Neural cell (in vitro differentiated cells): ENCODE measurements at regions not wholly inside any gene's neighbourhood (a gene's known extent, or its start where the extent isn't known, plus 50 kb on each side); places are given as distances from the start of the nearest gene placed in this dataset.

ENCODE experiments used
- H2AFZ ChIP-seq: fragments of 200-600, 300-800 bp; sonication (generic), shearing (Covaris generic); 2 replicates; pipeline ENCODE4 v1.6.0; 2014; ENCODE audit warnings: low read depth, mild to moderate bottlenecking, antibody characterized with exemption, low read length, moderate library complexity
- H3F3A ChIP-seq: fragments of 200-600 bp; shearing (Covaris generic); 2 replicates; pipeline ENCODE4 v1.6.1; 2016; ENCODE audit warnings: mild to moderate bottlenecking, moderate library complexity, mixed read lengths, antibody characterized with exemption, low read length; ENCODE audit not compliant: insufficient read depth, poor library complexity, severe bottlenecking
- H3K27ac ChIP-seq: fragments of 200-600, 300-800 bp; sonication (generic), shearing (Covaris generic); 2 replicates; pipeline ENCODE4 v1.5.1; 2014; ENCODE audit warnings: mild to moderate bottlenecking, low read length, moderate library complexity
- H3K27me3 ChIP-seq: fragments of 300-800, 200-600 bp; sonication (generic), shearing (Covaris generic); 2 replicates; pipeline ENCODE4 v1.6.0; 2014; ENCODE audit warnings: mild to moderate bottlenecking, low read depth, low read length, moderate library complexity; ENCODE audit not compliant: insufficient read depth
- H3K36me3 ChIP-seq: fragments of 300-800, 200-600 bp; sonication (generic), shearing (Covaris generic); 2 replicates; pipeline ENCODE4 v1.5.1; 2014; ENCODE audit warnings: mild to moderate bottlenecking, antibody characterized with exemption, low read length, moderate library complexity; ENCODE audit not compliant: insufficient read depth
- H3K4me2 ChIP-seq: fragments of 300-800, 200-600 bp; sonication (generic), shearing (Covaris generic); 2 replicates; pipeline ENCODE4 v1.6.0; 2014; ENCODE audit warnings: mild to moderate bottlenecking, low read length
- H3K4me3 ChIP-seq: fragments of 300-800, 200-600 bp; sonication (generic), shearing (Covaris generic); 2 replicates; pipeline ENCODE4 v1.5.1; 2014; ENCODE audit warnings: mild to moderate bottlenecking, low read length, moderate library complexity
- H3K79me2 ChIP-seq: fragments of 200-600 bp; shearing (Covaris generic); replicated peaks from 2 replicates; pipeline ENCODE4 v1.6.0; 2014; ENCODE audit warnings: mild to moderate bottlenecking, low read length, moderate library complexity; ENCODE audit not compliant: insufficient read depth
- H3K9ac ChIP-seq: fragments of 300-800, 200-600 bp; sonication (generic), shearing (Covaris generic); 2 replicates; pipeline ENCODE4 v1.6.1; 2016; ENCODE audit warnings: mild to moderate bottlenecking, low read length, mixed read lengths
- H3K9me2 ChIP-seq: fragments of 200-600 bp; shearing (Covaris generic); 2 replicates; pipeline ENCODE4 v1.6.1; 2016; ENCODE audit warnings: mild to moderate bottlenecking, low read length, mixed read lengths; ENCODE audit not compliant: insufficient read depth
- H3K9me3 ChIP-seq: fragments of 200-600, 300-800 bp; sonication (generic), shearing (Covaris generic); 2 replicates; pipeline ENCODE4 v1.6.1; 2016; ENCODE audit warnings: mild to moderate bottlenecking, mixed run types, low read length, moderate library complexity, mixed read lengths
- H4K20me1 ChIP-seq: fragments of 200-600 bp; shearing (Covaris generic); 2 replicates; pipeline ENCODE4 v1.6.1; 2016; ENCODE audit warnings: mild to moderate bottlenecking, mixed run types; ENCODE audit not compliant: insufficient read depth
- EP300 ChIP-seq: fragments of 450-650 bp; conservative IDR thresholded peaks from 2 replicates; pipeline ENCODE4 v1.6.1; 2014; ENCODE audit warnings: antibody characterized with exemption, mild to moderate bottlenecking, moderate library complexity; ENCODE audit not compliant: poor library complexity, severe bottlenecking
- POLR2AphosphoS5 ChIP-seq: IDR thresholded peaks from 2 replicates; pipeline ENCODE4 v1.6.1; 2012
- TF ChIP-seq, protein P1 (sequence below): fragments of 450-650 bp; IDR thresholded peaks from 2 replicates; pipeline ENCODE4 v1.5.1; 2014; ENCODE audit warnings: antibody characterized with exemption, mild to moderate bottlenecking, moderate library complexity; ENCODE audit not compliant: poor library complexity, severe bottlenecking
- TF ChIP-seq, protein P2 (sequence below): IDR thresholded peaks from 2 replicates; pipeline ENCODE4 v1.6.1; 2012; ENCODE audit warnings: borderline replicate concordance

DNA sequence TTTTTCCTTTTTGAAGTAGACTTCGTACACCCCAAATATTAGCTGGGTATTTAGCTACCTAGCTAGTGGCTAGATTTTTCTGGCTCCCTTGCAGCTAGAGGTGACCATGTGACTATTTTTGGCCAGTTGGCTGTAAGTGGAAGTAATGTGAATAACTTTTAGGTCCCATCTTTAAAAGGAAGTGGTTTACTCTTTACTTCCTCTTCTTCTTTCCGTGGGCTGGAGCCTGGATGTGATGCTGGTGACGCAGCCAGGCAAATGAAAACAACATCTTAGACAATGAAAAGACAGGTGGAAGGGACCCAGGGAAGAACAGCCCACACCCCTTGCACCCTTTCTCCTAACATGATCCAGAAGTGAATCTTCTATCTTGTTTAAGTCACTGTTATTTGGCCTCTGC lies 245.5 kb downstream of the ATP23 start:
- H4K20me1 ChIP-seq = no peaks in the 10 kb centered on the region
- no peaks in the 10 kb centered on the region for H3F3A ChIP-seq
- no peak overlapping the region for H3K27ac ChIP-seq
- no peak for TF ChIP-seq POLR2AphosphoS5
- TF ChIP-seq, protein P1, sequence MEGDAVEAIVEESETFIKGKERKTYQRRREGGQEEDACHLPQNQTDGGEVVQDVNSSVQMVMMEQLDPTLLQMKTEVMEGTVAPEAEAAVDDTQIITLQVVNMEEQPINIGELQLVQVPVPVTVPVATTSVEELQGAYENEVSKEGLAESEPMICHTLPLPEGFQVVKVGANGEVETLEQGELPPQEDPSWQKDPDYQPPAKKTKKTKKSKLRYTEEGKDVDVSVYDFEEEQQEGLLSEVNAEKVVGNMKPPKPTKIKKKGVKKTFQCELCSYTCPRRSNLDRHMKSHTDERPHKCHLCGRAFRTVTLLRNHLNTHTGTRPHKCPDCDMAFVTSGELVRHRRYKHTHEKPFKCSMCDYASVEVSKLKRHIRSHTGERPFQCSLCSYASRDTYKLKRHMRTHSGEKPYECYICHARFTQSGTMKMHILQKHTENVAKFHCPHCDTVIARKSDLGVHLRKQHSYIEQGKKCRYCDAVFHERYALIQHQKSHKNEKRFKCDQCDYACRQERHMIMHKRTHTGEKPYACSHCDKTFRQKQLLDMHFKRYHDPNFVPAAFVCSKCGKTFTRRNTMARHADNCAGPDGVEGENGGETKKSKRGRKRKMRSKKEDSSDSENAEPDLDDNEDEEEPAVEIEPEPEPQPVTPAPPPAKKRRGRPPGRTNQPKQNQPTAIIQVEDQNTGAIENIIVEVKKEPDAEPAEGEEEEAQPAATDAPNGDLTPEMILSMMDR = no peak
- TF ChIP-seq, protein P2, sequence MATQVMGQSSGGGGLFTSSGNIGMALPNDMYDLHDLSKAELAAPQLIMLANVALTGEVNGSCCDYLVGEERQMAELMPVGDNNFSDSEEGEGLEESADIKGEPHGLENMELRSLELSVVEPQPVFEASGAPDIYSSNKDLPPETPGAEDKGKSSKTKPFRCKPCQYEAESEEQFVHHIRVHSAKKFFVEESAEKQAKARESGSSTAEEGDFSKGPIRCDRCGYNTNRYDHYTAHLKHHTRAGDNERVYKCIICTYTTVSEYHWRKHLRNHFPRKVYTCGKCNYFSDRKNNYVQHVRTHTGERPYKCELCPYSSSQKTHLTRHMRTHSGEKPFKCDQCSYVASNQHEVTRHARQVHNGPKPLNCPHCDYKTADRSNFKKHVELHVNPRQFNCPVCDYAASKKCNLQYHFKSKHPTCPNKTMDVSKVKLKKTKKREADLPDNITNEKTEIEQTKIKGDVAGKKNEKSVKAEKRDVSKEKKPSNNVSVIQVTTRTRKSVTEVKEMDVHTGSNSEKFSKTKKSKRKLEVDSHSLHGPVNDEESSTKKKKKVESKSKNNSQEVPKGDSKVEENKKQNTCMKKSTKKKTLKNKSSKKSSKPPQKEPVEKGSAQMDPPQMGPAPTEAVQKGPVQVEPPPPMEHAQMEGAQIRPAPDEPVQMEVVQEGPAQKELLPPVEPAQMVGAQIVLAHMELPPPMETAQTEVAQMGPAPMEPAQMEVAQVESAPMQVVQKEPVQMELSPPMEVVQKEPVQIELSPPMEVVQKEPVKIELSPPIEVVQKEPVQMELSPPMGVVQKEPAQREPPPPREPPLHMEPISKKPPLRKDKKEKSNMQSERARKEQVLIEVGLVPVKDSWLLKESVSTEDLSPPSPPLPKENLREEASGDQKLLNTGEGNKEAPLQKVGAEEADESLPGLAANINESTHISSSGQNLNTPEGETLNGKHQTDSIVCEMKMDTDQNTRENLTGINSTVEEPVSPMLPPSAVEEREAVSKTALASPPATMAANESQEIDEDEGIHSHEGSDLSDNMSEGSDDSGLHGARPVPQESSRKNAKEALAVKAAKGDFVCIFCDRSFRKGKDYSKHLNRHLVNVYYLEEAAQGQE = no peak
- no peak overlapping the region for H3K9ac ChIP-seq
- H3K9me2 ChIP-seq = no peaks in the 10 kb centered on the region
- H3K79me2 ChIP-seq = no peaks in the 10 kb centered on the region
- no peaks in the 10 kb centered on the region for H3K27me3 ChIP-seq
- no peak overlapping the region for H3K4me3 ChIP-seq
- no peaks in the 10 kb centered on the region for H3K36me3 ChIP-seq
- H3K9me3 ChIP-seq = no peaks in the 10 kb centered on the region
- H3K4me2 ChIP-seq = no peak overlapping the region
- H2AFZ ChIP-seq = no peak overlapping the region

DNA sequence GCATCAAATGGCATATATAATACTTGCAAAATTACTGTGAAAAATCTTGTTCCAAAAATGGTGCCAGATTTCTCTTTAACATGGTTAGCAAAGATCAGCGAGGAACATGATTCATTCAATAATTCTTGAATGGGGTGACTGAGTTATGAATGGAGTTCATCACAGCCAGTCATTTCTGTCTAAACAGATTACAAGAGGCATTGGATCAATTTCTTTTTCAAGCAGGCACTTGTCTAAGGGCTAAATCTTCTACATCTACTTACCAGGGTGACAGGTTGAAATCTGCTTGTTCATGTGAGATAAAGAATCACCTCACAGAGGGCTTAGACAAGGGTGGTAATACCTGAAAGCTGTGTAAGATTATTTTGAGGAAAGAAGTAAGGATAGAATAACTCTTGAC lies 247.7 kb downstream of the ATP23 start:
- H3K79me2 ChIP-seq = no peaks in the 10 kb centered on the region
- H3F3A ChIP-seq = no peaks in the 10 kb centered on the region
- no peak overlapping the region for H2AFZ ChIP-seq
- no peaks in the 10 kb centered on the region for H3K9me3 ChIP-seq
- no peak overlapping the region for H3K4me3 ChIP-seq
- H3K4me2 ChIP-seq = no peak overlapping the region
- no peaks in the 10 kb centered on the region for H3K36me3 ChIP-seq
- H3K9ac ChIP-seq = no peak overlapping the region
- no peak overlapping the region for H3K27ac ChIP-seq
- H4K20me1 ChIP-seq = no peaks in the 10 kb centered on the region
- peak; percentile 54 for TF ChIP-seq EP300
- TF ChIP-seq, protein P2 = no peak
- TF ChIP-seq, protein P1 = no peak
- no peaks in the 10 kb centered on the region for H3K9me2 ChIP-seq
- no peaks in the 10 kb centered on the region for H3K27me3 ChIP-seq
